BE2C (cell line): ENCODE measurements at regions not wholly inside any gene's neighbourhood (a gene's known extent, or its start where the extent isn't known, plus 50 kb on each side); places are given as distances from the start of the nearest gene placed in this dataset.

ENCODE experiments used
- DNase-seq: peaks from one replicate; pipeline ENCODE4 v3.0.0-alpha.2; 2020
- H3K27me3 ChIP-seq: fragments of 250-450 bp; sonication (Bioruptor Pico); 2 replicates; pipeline ENCODE4 v1.5.1; 2020; ENCODE audit warnings: mild to moderate bottlenecking
- H3K36me3 ChIP-seq: fragments of 250-450 bp; sonication (Bioruptor Pico); 2 replicates; pipeline ENCODE4 v1.5.1; 2020; ENCODE audit warnings: mild to moderate bottlenecking
- H3K4me1 ChIP-seq: fragments of 250-450 bp; sonication (Bioruptor Pico); 2 replicates; pipeline ENCODE4 v1.5.1; 2020
- H3K4me3 ChIP-seq: 2 replicates; pipeline ENCODE4 v1.5.1; 2011; ENCODE audit warnings: low read depth, low read length
- H3K9me3 ChIP-seq: fragments of 250-450 bp; sonication (Bioruptor Pico); 2 replicates; pipeline ENCODE4 v1.5.1; 2020
- CTCF ChIP-seq: IDR thresholded peaks from 2 replicates; pipeline ENCODE4 v1.5.1; 2012; ENCODE audit warnings: mild to moderate bottlenecking, low read depth, low read length

DNA sequence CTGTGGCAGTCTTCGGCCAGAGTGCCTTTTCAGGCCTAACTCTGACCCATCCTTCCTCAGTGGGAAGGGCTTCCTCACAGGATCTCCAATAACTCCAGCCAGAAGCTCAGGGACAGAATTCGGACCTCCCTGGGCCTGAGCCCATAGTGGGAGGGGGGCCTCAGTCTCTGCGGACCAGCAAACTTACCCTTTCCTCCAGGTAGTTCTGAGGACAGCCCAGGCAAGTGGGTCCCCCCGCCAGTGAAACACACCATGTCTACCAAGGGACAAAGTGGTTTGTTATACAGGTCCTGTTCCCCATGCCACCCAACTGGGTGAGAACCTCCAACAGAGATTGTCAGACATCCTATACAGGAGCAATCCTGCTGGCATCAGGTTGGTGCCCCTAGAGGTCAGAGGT, 350.4 kb downstream of the RAB28 start:
- DNase-seq = no peak
- Histone ChIP-seq H3K36me3 (no peaks in the 10 kb centered on the region), H3K9me3 (no peaks in the 10 kb centered on the region; the same call in 1 of the 2 replicates), H3K4me1 (no peaks in the 10 kb centered on the region), H3K27me3 (no peaks in the 10 kb centered on the region), H3K4me3 (no peak overlapping the region)
- TF ChIP-seq CTCF = no peak

DNA sequence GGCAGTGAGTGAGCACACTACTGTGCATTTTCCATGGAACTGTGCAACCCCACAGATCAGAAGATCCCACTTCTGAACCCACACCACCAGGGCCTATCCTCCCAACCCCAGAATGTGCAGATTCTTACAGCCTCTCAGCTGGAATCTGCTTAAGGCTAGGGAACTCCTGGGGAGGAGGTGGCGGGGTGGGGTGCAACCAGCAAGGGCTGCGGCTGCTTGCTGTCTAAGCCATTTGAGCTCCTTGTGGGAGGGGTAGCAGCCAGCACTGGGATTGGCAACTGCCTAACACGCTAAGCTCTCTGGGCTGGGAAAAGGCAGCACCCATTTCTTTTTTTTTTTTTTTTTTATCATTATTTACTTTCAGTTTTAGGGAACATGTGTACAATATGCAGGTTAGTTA, 353.3 kb downstream of the RAB28 start:
- no peaks in the 10 kb centered on the region for H3K36me3 ChIP-seq
- TF ChIP-seq CTCF = no peak

DNA sequence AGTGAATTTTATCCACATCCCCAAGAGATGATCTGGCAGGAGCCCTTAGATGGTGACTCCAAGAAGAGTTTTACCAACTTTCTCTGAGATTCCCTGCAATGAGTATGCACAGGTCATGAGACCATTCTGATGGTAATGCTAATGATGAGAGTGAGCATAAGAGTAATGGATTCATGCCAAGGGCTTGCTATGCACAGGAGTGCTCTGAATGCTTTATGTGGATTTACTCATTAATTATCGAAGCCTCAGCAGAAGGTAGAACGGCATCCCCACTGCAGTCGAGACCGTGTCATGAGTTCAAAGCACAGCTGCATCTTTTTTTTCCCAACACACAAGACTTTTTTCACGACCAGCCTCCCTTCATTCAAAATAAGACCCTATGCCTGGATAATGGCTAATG, 355.0 kb downstream of the RAB28 start:
- Histone ChIP-seq H3K9me3 (no peaks in the 10 kb centered on the region; the same call in 1 of the 2 replicates), H3K4me1 (no peaks in the 10 kb centered on the region), H3K36me3 (no peaks in the 10 kb centered on the region), H3K4me3 (no peak overlapping the region), H3K27me3 (no peaks in the 10 kb centered on the region)
- TF ChIP-seq CTCF = no peak
- DNase-seq = no peak

More for the DNA sequence above, 353.3 kb downstream of the RAB28 start:
- H3K4me3 ChIP-seq = no peak overlapping the region
- no peak for DNase-seq
- H3K27me3 ChIP-seq = no peaks in the 10 kb centered on the region
- no peaks in the 10 kb centered on the region; the same call in 1 of the 2 replicates for H3K9me3 ChIP-seq
- no peaks in the 10 kb centered on the region for H3K4me1 ChIP-seq

DNA sequence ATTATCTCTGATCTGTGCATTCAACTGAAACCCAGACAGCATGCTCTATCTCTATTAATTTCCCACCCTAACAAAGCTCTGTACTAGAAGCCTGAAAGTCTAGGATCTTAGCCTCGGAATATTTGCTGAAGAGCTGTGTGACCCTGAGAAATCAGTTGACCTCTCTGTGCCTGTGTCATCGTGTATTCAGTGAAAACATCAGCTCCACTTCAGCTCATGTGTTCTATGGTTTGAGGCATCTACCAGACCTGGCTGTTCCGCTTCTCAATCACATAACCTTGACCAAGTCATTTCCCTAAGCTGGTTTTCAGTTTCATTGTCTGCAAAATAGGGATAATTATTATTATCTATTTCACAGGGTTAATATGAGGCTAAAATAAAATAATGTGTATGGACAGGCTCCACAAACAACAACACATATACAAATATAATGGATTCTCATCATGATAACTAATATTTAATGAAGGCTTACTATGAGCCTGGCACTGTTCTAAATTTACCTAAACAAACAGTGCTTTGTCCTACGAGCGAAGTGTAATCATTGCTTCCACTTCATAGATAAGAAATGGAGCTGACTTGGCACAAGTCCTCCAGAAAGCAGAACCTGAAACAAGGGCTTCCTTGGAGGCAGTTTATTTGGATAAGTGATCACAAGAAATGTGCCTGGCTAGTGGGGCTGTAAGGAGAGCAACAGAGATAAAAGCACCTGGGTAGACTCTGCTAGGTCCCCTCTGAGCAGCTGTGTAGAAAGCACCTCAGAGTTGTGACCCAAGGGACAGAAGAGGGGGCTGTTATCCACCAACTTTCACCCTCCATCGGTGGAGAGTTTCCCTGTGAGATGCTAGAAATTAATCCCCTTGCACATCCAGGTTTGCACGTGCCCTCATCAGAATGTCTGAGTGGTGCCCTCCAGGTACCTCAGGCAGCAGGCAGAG, 356.9 kb downstream of the RAB28 start:
- Histone ChIP-seq H3K4me3 (no peak overlapping the region), H3K9me3 (no peaks in the 10 kb centered on the region; the same call in 1 of the 2 replicates), H3K36me3 (no peaks in the 10 kb centered on the region), H3K4me1 (no peaks in the 10 kb centered on the region), H3K27me3 (no peaks in the 10 kb centered on the region)
- no peak for DNase-seq
- TF ChIP-seq CTCF = no peak

- H3K36me3 ChIP-seq = no peaks in the 10 kb centered on the region
- H3K4me1 ChIP-seq = no peaks in the 10 kb centered on the region
- TF ChIP-seq CTCF = no peak
- no peaks in the 10 kb centered on the region for H3K27me3 ChIP-seq
- no peak overlapping the region for H3K4me3 ChIP-seq
- DNase-seq = no peak
- no peaks in the 10 kb centered on the region for H3K9me3 ChIP-seq
These were observed 365.5 kb downstream of the RAB28 start for GRCh38 chr4:13118633-13119032.

DNA sequence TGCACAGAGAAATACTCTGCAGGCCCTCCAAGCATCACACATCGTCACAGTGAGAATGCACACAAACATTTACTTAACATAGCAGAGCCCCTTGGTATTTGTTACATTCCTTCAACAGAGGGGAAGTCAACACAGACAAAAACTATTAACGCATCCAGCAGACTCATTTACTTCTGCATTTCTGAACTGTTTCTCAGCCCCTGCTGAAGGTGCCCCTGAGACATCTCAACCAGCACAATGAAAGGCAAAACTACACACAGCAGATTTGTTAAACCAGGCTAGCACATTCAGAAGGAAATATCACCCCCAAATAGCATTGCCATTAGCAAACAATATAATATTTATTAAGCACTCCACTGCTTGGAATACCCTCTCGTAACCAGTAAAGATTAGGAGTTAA, 367.0 kb downstream of the RAB28 start:
- TF ChIP-seq CTCF = no peak

More for the DNA sequence above, 367.0 kb downstream of the RAB28 start:
- H3K9me3 ChIP-seq = no peaks in the 10 kb centered on the region
- H3K27me3 ChIP-seq = no peaks in the 10 kb centered on the region
- no peak overlapping the region for H3K4me3 ChIP-seq
- H3K36me3 ChIP-seq = no peaks in the 10 kb centered on the region
- H3K4me1 ChIP-seq = no peaks in the 10 kb centered on the region
- no peak for DNase-seq
